K562 (cell line): ENCODE measurements at regions not wholly inside any gene's neighbourhood (a gene's known extent, or its start where the extent isn't known, plus 50 kb on each side); places are given as distances from the start of the nearest gene placed in this dataset.

Source experiments
- ZNF707 ChIP-seq: fragments of 250-450 bp; sonication (Bioruptor Pico); conservative IDR thresholded peaks from 2 replicates; pipeline ENCODE4 v1.8.0; 2022; ENCODE audit warnings: inconsistent platforms, mild to moderate bottlenecking, moderate library complexity
- TF ChIP-seq, protein P1 (sequence below): fragments of 450-650 bp; IDR thresholded peaks from 2 replicates; pipeline ENCODE4 v1.7.1; 2018; ENCODE audit warnings: mild to moderate bottlenecking, low read depth; ENCODE audit not compliant: partially characterized antibody
- TF ChIP-seq, protein P2 (sequence below): fragments of 250-450 bp; sonication (Bioruptor Pico); IDR thresholded peaks from 2 replicates; pipeline ENCODE4 v1.5.0; 2021; ENCODE audit warnings: mild to moderate bottlenecking, moderate library complexity
- TF ChIP-seq, protein P3 (sequence below), 2 experiments: IDR thresholded peaks in 1 of 2; conservative IDR thresholded peaks in 1 of 2; 2 replicates each; pipeline ENCODE4 v1.6.1; 2016; ENCODE audit warnings: low read depth in 2 of 2, mild to moderate bottlenecking in 1 of 2, missing compliant biosample characterization in 1 of 2, missing genetic modification characterization in 1 of 2, moderate library complexity in 1 of 2

- TF ChIP-seq, protein P1, sequence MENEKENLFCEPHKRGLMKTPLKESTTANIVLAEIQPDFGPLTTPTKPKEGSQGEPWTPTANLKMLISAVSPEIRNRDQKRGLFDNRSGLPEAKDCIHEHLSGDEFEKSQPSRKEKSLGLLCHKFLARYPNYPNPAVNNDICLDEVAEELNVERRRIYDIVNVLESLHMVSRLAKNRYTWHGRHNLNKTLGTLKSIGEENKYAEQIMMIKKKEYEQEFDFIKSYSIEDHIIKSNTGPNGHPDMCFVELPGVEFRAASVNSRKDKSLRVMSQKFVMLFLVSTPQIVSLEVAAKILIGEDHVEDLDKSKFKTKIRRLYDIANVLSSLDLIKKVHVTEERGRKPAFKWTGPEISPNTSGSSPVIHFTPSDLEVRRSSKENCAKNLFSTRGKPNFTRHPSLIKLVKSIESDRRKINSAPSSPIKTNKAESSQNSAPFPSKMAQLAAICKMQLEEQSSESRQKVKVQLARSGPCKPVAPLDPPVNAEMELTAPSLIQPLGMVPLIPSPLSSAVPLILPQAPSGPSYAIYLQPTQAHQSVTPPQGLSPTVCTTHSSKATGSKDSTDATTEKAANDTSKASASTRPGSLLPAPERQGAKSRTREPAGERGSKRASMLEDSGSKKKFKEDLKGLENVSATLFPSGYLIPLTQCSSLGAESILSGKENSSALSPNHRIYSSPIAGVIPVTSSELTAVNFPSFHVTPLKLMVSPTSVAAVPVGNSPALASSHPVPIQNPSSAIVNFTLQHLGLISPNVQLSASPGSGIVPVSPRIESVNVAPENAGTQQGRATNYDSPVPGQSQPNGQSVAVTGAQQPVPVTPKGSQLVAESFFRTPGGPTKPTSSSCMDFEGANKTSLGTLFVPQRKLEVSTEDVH = no peak
- TF ChIP-seq ZNF707 (CRISPR knock-in tag) = no peak
- TF ChIP-seq, protein P2, sequence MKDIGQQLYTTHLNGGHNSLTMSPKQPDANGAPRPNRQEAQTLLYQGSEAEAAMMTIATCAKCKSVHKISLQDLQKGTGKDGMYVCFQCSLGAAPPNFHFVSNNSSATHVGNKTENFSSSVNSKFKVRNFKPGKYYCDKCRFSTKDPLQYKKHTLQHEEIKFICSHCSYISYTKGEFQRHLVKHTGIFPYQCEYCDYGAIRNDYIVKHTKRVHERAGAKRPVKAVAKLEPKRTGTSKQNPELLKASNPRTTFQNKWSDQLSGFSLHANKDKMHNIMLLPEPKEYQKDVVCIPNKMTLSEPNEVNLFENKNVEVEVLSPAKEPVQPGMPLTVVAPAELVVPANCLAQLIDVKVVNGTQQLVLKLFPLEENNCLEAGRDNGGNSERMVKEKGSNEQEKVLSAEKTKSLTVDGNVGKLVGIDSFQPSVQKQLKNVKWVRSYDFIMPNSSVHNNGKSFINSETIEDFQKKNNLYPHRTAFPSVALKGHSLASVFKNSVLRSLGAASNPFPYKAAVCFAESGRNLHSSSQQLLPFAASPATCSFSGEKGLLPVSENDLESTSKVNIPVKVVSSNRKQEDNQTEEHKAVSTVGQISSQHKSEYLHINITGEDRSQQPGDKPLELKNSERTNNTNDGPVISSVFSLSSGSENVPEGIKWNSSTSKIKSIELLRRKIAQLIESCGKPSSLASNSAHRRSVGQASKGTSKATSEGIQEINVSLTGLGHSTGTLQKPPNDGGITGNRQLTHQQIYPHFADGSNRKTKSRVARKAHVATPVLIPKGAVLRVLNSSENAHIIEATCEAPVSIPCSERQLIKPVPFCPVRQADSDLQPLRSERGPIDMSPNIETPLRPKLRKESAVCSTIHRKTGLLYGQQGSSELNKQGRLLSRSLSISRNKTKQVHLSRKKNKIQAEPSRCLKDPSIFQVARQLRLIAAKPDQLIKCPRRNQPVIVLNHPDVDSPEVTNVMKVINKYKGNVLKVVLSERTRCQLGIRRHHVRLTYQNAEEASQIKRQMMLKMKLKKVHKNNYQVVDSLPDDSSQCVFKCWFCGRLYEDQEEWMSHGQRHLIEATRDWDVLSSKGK = no peak
- TF ChIP-seq, protein P3, sequence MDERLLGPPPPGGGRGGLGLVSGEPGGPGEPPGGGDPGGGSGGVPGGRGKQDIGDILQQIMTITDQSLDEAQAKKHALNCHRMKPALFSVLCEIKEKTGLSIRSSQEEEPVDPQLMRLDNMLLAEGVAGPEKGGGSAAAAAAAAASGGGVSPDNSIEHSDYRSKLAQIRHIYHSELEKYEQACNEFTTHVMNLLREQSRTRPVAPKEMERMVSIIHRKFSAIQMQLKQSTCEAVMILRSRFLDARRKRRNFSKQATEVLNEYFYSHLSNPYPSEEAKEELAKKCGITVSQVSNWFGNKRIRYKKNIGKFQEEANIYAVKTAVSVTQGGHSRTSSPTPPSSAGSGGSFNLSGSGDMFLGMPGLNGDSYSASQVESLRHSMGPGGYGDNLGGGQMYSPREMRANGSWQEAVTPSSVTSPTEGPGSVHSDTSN (CRISPR knock-in tag; IDR thresholded peaks at IDR 0.05; ENCODE audit: low read depth) = no peak
- TF ChIP-seq, protein P3 (tag; conservative IDR thresholded peaks at IDR 0.05; ENCODE audit: low read depth) = no peak
Measured at GRCh38 chr2:146457221-146457620, 1387.6 kb upstream of the ACVR2A start.
